ENCODE measurements at regions not wholly inside any gene's neighbourhood (a gene's known extent, or its start where the extent isn't known, plus 50 kb on each side); places are given as distances from the start of the nearest gene placed in this dataset.

DNA sequence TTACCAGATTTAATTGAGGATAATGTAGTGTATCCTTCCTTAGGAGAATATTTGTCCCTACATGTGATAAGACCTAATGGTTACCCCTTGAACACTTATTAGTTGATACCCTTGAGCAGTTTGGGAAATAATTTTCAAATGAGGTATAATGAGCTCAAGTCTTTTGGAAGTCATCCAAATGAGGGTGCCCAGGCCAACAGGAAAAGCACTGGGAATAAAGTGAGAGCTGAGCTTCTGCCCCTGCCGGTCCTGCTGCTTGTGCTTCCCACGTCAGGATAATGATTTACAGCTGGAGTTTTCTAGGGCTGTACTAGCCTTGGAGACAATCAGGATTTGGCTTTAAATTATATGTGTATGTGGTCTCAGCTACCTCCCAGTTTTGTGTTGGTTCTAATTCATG lies 178.8 kb upstream of the FRMD6 start:
- no peak for TF ChIP-seq YY1 (IDR thresholded peaks at IDR 0.05; ENCODE audit: insufficient read depth, insufficient read length)
- TF ChIP-seq ZNF274 (IDR thresholded peaks at IDR 0.05; ENCODE audit: low read depth, low read length), result no peak
